ENCODE measurements at regions not wholly inside any gene's neighbourhood (a gene's known extent, or its start where the extent isn't known, plus 50 kb on each side); places are given as distances from the start of the nearest gene placed in this dataset.

DNA sequence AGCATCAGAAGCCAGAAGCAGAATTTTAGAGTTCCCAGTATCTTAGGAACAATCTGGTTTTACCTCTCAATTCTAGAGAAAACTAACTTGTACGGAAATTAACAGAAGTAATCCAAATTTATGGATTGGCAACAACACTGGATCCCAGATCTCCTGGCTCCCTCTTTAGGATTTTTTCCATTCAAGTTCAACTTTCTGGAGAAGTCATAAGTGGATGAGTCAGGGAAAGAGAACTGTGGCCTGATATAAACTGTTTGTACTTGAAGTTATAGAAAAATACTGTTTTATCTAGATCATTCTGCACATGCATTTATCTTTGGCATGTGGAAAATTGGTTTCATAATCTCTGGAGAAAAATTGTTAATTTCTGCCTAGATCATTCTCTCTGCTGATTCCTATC is 380.4 kb downstream of the PCDH7 start:
- TF ChIP-seq, protein P1, sequence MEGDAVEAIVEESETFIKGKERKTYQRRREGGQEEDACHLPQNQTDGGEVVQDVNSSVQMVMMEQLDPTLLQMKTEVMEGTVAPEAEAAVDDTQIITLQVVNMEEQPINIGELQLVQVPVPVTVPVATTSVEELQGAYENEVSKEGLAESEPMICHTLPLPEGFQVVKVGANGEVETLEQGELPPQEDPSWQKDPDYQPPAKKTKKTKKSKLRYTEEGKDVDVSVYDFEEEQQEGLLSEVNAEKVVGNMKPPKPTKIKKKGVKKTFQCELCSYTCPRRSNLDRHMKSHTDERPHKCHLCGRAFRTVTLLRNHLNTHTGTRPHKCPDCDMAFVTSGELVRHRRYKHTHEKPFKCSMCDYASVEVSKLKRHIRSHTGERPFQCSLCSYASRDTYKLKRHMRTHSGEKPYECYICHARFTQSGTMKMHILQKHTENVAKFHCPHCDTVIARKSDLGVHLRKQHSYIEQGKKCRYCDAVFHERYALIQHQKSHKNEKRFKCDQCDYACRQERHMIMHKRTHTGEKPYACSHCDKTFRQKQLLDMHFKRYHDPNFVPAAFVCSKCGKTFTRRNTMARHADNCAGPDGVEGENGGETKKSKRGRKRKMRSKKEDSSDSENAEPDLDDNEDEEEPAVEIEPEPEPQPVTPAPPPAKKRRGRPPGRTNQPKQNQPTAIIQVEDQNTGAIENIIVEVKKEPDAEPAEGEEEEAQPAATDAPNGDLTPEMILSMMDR (IDR thresholded peaks at IDR 0.05; ENCODE audit: poor library complexity), result no peak
- TF ChIP-seq EZH2 (IDR thresholded peaks at IDR 0.05; ENCODE audit: borderline replicate concordance) (no peak), EZH2phosphoT487 (IDR thresholded peaks at IDR 0.05; ENCODE audit: low read depth, severe bottlenecking, unreplicated experiment) (no peak)
